Left cardiac atrium (tissue), 4 donors: ENCODE measurements at regions not wholly inside any gene's neighbourhood (a gene's known extent, or its start where the extent isn't known, plus 50 kb on each side); places are given as distances from the start of the nearest gene placed in this dataset.

Experiments used
- ATAC-seq, 2 donors: fragments of 200-7000 bp; cut with Tn5 transposase; one replicate each; pipeline ENCODE4 v1.9.1; 2020; ENCODE audit warnings: mild to moderate bottlenecking in 2 of 2, moderate library complexity in 2 of 2
- DNase-seq: peaks from one replicate; pipeline ENCODE4 v3.0.0-alpha.2; 2020
- intact Hi-C, 2 donors: fragments of 100-400 bp; cut with DNase I; formaldehyde crosslinking; loops; one replicate each; pipeline versions ENCODE4 v1.14.1 to v1.15.1; 2022 to 2023
- microRNA-seq, 2 donors: library from miRNA; unstranded; fragments of <30 nt; microRNA quantifications; one replicate each; pipeline ENCODE4 v1.2.0, GENCODE V29; 2020
- donor health status: DM: no; HTN: yes; CAD: no.
- donor health status: DM: no; HTN: yes; CAD: no; lungs with severe emphysema.
- donor health status: DM: yes; HTN: yes; CAD: no.
- donor health status: Dilated cardiomyopathy.

DNA sequence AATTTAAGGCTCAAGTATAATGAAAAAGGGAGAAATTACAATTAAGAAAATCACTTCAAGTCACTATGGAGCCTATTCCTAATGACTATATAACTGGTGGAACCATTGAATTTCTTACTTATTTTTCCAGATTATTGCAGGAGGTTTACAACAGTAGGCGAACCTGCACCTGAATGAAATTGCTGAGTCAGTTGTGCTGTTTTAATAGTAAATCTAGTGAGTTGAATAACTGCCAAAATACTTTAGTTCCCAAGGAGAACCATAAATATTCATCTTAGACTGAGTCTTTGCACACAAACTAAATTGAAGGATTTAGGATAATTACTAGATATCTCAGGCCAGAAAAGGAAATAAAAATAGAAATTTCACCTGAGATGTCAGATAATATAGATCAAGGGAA lies 1052.8 kb downstream of the NAALADL2 start:
- DNase-seq: no peak
- intact Hi-C loops: no loop called here
- ATAC-seq: no peak

DNA sequence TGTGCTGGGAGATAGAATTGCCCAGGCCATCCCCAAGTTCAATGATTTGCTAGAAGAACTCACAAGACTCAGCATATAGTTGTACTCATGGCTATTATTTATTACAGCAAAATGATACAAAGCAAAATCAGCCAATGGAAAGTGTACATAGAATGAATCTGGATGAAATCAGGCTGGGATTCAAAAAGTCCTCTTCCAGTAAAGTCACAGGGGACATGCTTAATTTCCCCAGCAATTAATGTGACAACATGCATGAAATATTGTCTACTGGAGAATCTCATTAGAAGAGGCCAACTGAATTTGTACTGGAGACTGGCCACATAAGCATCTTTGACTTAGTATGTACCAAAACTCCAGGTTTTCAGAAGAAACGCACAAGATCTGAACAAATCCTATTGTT lies 1043.1 kb downstream of the NAALADL2 start:
- intact Hi-C loops: no loop called here
- ATAC-seq (no peak), DNase-seq (no peak)

DNA sequence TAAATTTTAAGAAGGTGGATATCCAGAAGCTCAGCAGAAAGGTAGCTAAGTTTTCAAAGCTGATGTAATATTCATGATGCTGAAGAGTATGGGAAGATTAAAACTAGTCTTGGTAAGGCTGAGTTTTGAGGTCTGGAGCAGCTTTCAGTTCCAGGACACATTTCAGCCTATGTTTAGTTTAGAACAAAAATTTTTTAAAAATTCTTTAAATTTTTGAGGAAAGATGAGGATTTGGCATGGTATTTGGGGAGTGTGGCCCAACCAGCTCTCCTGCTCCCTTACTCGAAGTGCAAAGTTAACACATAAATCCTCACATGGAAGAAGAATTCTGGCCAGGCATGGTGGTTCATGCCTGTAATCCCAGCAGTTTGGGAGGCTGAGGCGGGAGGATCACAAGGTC lies 1039.1 kb downstream of the NAALADL2 start:
- DNase-seq: no peak
- no peak for ATAC-seq
- intact Hi-C loops: no loop called here

DNA sequence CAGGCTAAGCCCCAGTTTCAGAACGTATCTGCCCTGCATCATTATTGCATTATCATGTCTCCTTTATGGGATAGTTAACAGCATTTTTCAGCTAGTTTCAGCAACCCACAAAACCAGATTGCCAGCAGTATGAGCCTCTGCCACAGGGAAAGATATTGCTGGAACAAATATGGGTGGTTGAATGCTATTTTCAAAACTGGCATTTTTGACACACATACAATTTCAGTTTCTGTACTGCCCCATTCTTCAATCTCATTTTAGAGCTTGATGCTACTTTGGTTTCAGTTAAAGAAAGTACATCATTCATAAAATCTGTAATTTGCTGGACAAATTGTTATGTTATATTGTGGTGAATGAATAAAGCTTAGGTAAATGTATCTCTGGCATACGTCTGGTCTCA lies 1037.5 kb downstream of the NAALADL2 start:
- intact Hi-C loops: no loop called here
- ATAC-seq (no peak), DNase-seq (no peak)

DNA sequence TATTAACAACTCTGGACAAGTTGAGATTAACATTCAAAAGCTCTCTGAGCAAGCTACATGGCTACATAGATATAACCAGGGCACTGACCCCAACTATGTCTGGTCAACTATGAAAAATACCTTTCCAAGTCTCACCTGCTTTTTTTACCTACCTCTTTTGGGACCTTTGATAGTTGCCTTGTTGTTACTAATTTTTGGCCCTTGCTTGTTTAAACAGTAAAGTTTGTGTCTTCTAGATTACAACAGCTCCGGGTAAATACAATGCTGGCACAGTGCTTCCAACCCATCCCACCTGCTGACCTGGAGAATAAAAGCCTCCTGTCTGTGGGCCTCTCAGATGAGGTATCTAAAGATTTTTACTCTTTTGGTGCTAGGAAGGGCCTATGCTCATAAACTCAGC lies 1036.6 kb downstream of the NAALADL2 start:
- DNase-seq (no peak), ATAC-seq (no peak)
- intact Hi-C loops: no loop called here

DNA sequence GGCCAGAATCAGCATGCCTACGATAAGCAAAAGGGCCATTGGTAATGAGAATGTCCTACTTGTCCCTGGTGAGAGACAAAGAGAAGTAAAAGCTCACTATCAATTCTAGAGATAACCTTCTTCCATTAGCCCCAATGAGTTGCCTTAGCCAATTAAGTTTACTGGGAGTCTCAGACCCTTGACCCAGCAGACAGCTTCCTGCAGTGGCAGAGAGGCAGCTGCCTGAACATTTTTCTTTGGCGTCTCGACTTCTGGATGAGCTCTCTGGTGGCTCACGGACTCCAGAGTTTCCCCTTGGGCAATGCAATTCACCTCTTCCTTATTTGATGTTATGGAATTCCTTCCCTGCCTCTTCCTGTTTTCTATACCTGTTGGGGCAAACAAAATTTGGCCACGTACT lies 1034.4 kb downstream of the NAALADL2 start:
- ATAC-seq (no peak), DNase-seq (no peak)
- intact Hi-C loops: no loop called here

DNA sequence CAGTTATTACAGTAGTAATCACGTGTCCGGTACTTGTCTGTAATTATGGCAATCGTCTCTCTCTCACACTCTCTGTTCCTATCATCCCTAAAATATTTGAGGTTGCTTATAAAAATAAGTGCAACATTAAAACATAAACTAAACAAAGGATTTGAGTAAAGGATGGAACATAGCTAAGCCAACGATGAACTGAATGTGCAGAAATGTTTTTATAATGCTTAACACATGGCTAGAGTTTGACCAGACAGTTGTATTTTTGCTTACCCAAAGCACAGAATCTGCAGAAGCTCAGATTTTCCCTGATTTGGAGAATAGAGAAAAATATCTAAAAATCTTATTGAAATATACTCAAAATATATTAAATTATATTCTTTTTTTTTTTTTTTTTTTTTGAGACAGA lies 1030.9 kb downstream of the NAALADL2 start:
- no peak for DNase-seq
- ATAC-seq: no peak
- intact Hi-C loops: no loop called here

DNA sequence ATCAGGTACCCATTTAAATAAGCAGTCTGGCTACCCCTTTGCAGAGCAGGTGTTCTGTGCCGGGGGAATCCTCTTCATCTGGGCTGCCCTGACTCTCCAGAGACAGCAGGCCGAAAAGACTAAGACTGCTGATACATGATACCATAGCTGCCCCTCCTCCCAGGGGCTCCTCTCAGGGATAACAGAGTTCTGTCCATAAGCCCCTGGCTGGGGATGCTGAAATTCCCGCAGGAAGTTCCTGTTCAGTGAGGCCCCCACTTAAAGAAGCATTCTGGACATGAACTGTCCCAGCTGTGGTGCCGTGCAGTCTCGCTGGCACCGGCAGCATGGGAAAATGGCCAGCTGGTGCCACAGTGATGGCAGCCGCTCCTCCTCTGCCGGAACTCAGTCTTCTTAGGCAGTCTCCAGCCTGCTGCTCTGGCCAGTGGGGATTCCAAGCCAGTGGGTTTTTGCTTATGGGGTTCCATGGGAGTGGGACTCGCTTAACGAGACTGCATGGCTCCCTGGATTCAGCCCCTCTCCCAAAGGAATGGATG lies 1026.2 kb downstream of the NAALADL2 start:
- ATAC-seq (no peak), DNase-seq (no peak)
- intact Hi-C loops: no loop called here

DNA sequence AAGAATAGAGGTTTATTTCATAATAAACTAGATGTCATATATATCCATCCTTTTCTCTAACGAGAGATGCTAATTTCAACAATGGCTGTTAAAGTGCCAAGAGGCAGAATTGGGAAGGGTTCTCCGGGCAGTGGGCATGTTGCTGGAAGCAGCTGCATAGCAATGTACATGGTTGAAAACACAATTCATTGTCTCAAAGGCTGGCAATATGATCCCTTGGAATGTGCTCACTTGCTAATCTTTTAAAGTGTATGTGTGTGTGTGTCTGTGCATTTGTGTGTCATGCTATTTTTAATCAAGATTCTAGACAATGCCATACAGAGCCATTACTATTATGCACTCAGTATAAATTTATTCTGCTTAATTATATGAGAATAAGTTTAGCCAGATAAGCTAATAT lies 1020.3 kb downstream of the NAALADL2 start:
- no peak for ATAC-seq
- intact Hi-C loops: no loop called here
- DNase-seq: no peak

DNA sequence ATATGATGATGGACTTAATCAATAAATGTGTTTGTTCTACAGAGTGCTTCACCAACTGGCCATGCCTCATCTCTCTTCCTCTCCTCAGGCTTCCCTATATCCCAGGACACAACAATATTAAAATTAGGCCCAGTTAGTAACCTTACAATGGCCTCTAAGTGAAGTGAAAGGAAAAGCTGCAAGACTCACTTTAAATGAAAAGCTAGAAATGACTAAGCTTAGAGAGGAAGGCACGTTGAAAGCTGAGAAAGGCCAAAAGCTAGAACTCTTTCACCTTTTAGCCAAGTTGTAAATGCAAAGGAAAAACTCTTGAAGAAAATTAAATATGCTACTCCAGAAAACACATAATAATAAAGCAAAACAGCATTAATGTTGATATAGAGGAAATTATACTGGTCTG lies 1010.3 kb downstream of the NAALADL2 start:
- DNase-seq: no peak
- no peak for ATAC-seq
- intact Hi-C loops: no loop called here

DNA sequence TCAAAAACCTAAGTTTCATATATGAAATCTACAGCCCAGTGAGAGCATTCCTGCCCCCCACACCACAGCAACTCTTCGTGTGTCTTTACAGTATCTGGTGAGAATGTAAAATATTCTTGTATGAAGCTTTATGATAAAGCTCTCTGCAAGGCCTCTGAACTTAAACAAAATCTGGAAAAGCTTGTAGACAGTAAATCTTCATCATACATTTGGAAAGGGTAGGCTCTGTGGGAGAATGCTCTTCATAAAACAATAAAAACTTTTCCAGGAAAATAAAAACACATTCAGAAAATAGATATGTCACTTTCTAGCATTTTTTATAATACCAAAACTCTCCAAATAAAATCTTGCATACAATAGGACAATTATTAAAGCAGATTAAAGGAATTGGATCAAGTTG lies 1009.5 kb downstream of the NAALADL2 start:
- ATAC-seq: no peak
- DNase-seq: no peak
- intact Hi-C loops: no loop called here

DNA sequence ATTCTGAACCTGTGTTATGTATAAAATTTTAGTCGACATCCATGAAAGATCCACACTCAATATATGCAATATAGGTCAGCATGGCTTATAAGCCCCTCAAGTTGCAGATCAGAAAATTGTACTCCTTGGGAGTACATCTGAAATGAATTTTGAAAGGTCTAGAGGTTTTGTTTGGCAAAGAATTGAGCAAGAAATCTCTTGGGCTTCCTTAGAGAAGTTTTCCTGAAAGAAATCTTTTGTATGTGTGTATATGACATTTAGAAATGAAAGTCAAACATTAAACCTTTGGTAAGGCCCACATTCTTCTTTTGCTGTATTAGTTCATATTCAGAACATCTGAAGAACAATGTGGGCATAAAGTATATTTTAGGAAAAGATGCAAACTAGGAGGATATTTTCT lies 1006.6 kb downstream of the NAALADL2 start:
- intact Hi-C loops: no loop called here

DNA sequence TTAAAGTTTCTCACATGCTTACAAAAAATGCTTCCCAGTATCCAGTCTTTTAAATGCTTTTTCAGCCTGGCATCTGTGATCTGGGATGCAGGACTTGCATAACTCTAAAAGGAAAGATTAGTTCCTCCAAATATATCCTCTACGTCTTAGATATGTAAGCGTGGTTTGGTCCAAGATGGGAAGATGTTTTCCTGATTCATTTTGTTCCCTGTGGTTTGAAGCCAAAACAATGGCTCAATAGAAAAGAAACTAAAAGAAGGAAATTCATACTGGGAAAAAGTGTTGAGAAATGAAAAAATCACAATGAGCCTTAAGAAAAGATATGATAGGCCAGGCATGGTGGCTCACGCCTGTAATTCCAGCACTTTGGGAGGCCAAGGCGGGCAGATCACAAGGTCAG lies 1002.8 kb downstream of the NAALADL2 start:
- ATAC-seq (no peak), DNase-seq (no peak)
- intact Hi-C loops: no loop called here

More for the DNA sequence above, 1006.6 kb downstream of the NAALADL2 start:
- ATAC-seq: no peak
- no peak for DNase-seq

Small RNAs in the stretch of these regions (microRNA-seq; reads per million reads assigned to microRNA genes)
- 3.3 to 4.2 reads per million in 2 donors for gene MIR7977
